GM21515 (cell line): ENCODE measurements at regions not wholly inside any gene's neighbourhood (a gene's known extent, or its start where the extent isn't known, plus 50 kb on each side); places are given as distances from the start of the nearest gene placed in this dataset.

Experiments
- ATAC-seq: cut with Tn5 transposase; IDR thresholded peaks from one replicate; pipeline ENCODE4 v1.9.1; 2021; ENCODE audit not compliant: unreplicated experiment

DNA sequence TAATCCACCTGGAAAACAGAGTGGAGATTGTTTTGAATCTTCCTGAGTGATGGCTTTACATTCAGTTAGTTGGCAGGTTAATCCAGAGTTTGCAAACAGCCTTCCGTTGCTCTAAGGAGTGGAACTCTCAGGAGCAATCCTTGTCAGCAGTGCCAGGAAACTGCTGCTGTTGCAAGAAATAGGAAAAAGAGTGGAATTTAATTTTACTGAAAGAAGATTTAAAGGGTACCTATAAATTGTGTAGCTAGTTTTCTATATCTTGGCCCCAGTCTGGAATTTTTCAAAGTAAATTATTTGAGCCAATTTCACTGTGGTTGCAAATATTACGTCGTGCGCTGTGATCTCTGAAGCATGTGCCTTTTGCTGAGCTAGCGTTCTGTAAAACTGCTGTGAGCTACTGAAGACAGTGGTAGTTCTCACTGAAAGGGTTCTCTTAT, 55.5 kb upstream of the SLC5A12 start:
- no peak for ATAC-seq

DNA sequence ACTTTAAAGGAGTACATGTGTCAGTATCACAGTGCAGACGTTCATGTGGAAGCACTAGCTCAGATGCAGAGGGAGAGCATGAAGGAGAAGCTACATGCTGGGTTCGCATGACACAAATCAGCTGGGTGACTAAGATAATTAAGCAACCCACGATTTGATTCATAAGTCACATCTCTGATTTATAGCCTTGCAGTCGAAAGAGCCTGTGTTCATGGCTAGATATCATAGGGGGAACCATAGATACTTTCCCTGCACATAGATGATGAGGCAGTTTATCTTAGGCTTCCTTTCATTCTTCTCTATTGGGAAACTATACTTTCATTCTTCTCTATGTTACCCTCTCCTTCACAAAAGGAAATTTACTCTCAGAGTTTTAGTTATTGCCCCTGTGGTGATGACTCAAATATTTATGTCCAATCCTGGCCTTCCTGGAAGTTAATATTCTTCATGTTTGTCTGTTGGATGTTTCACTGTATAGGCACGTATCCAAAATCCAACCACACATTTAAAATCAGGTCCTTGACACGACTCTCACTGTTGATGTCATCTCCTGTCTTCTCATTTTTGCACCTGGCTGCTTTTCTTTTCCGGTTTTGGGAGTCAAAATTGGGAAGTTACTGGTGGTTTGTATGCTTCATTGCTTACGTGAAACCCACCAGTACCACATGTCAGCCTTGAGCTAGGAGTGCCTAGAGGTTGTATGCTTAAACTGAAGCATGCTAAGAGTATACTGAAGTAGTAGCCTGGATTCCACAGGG, 56.3 kb upstream of the SLC5A12 start:
- ATAC-seq = no peak

- ATAC-seq = no peak
Observed at GRCh38 chr11:26779074-26779865, 57.4 kb upstream of the SLC5A12 start.

DNA sequence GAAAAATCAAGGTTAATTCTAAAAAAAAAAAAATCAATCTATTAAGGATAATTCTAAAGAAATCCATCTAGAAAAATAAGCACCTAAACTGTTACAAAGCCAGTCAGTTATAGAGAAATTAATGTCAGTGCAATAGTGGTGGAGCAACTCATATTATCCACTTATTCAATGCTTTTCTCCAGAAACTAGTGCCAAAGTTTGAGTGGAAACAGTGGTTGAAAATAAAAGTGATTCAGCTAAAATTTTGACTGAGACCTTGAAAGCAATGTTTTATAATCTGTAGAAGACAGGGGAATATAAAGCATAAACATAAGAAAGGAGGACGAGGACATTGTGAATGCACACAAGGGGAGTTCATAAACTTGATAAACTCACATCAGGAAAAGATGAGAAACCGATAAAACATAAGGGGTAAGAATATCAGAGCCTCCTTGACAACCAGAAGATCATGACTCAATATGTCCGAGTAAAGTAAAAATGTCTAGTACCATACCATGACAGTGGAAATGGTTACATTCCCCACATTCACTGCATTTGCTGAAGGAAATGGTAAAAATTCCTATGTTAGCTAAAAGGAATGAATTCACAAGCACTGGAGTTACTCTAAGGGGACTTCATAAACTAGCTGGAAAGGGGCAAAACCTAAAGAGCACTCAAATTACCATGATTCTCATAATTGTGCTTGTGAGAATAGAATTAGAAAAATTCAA, 58.7 kb upstream of the SLC5A12 start:
- no peak for ATAC-seq

DNA sequence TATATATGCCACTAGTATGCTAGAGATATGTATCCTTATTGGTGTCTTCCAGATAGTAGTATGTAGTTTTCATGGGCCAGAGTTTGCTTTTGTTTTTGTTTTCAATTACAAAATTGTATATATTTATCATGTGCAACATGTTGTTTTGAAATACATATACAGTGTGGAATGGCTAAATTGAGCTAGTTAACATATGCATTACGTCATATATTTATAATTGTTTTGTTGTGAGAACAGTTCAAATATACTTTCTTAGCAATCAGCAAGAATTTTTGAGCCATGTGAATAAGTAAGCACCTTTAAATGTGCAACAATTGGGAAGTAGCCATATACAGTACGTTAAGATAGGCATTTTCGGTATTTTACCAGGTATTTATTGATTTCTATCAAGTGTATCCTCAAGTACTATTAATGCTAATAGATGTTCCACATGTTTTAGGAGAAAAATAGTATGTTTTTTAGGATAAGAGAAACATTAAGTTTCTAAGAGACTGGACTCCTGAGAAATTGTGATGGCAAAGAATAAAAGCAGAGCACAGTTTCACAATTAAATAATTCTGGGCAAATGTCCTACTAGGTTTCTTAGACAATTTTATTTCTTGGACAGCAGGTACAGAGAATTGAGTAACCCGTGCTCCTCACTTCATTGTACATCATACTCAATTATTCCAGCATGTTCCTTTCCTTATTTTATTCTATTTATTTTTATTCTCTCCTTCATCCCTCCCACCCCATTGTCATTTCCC, 60.5 kb upstream of the SLC5A12 start:
- ATAC-seq = no peak

- ATAC-seq = no peak
Observed at GRCh38 chr11:26783997-26784396, 62.1 kb upstream of the SLC5A12 start.

- ATAC-seq = no peak
Observed at GRCh38 chr11:26790738-26791137, 68.9 kb upstream of the SLC5A12 start.

GRCh38 chr11:26792941-26793340, 71.1 kb upstream of the SLC5A12 start:
- ATAC-seq = no peak

DNA sequence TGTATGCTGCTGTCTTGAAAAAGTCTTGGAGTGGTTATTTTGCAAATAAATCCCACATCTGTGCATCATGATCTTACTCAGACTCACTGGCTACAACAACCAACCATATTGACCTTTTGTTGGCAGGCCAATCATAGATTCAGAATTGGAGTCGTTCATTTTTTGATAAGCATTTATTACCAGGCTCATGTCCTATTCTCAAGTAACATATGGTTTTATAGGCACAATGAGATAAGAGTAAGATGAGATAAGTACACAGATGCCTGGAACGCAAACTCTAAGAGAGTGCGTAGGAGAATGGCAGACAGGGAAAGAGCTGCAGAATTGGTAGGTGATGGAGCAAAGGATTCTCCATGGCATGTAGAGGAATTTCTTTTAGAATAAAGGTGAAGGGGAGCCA, 71.6 kb upstream of the SLC5A12 start:
- ATAC-seq = no peak

DNA sequence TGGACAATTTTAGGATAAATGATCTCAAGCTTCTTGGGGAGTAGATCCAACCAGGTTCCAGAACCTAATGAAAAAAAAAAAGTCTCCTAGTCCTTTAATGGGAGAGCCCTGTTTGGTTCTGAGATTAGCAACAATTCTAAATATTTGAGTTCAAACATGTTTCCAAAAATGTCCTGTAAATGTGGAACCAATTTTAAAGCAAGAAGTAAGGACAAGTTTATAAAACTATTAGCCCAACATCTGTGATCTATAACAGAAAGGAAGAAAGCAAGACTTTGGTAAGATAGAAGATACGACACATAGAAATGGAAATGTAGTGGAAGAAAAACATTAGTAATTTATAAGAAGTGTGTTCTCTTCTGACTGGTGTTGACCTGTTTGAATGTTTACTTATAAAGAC, 79.7 kb upstream of the SLC5A12 start:
- ATAC-seq = no peak

- ATAC-seq = no peak
Observed at GRCh38 chr11:26805001-26805400, 83.1 kb upstream of the SLC5A12 start.

GRCh38 chr11:26806219-26806618, 84.4 kb upstream of the SLC5A12 start:
- ATAC-seq = no peak

GRCh38 chr11:26820739-26821138, 98.9 kb upstream of the SLC5A12 start:
- ATAC-seq = no peak

GRCh38 chr11:26823963-26824362, 102.1 kb upstream of the SLC5A12 start:
- no peak for ATAC-seq

GRCh38 chr11:26827567-26828081, 105.8 kb upstream of the SLC5A12 start:
- no peak for ATAC-seq

- ATAC-seq = no peak
Observed at GRCh38 chr11:26828288-26828687, 106.4 kb upstream of the SLC5A12 start.

DNA sequence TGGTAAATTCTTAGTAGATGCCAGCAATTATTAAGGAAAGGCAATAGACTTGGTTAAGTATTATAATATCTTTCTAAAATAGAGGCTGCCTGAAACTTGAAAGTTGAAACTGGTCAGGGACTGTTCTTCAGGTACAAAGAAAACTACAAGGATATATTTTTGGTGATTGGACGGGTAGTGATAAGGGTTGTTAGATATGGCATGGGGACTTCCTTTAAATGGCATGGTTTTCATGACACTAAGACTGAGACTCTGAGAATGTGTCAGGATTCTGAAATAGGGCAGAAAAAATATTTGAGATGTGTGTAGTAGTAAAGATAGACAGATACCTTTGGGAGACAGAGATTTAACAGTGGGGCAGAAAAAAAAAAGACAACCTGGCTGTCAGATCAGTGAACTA, 108.4 kb upstream of the SLC5A12 start:
- ATAC-seq = no peak

- no peak for ATAC-seq
Observed at GRCh38 chr11:26830757-26831156, 108.9 kb upstream of the SLC5A12 start.

DNA sequence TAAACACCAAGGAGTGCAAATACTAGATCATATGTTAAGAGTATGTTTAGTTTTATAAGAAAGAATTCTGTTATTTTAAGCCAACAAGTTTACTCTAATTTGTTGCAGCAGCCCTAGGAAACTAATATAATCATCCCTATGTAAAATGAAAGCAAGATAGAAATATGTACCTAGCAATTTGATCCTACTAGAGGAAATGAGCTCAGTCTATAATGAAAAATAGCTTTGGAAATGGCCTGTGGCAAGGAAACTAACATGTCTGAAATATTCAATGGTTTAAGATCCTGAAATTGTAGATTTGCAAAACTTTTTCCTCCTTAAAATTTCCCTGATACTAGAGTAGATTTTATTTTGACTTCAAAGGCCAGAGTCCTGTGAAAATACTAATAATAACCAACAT, 112.7 kb upstream of the SLC5A12 start:
- ATAC-seq = no peak

- no peak for ATAC-seq
Observed at GRCh38 chr11:26835611-26836010, 113.8 kb upstream of the SLC5A12 start.

DNA sequence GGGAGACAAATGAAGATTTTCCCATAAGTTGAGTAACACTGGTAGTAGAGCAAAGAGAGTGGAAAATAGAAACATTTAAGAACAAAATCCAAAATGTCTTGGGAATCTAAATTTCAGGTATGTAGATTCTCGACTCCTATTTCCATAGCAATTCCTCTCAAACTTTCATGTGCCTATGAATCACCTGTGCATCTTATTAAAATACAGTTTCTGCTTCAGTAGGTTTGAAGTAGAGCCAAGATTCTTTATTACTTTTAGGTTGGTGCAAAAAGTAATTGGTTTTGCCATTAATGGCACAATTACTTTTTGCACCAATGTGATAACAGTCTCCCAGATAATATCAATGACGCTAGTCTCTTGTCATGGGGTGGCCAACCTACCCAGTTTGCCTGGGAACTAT, 115.3 kb upstream of the SLC5A12 start:
- no peak for ATAC-seq
